ENCODE measurements at regions not wholly inside any gene's neighbourhood (a gene's known extent, or its start where the extent isn't known, plus 50 kb on each side); places are given as distances from the start of the nearest gene placed in this dataset.

- DNase-seq (ENCODE audit: low spot score in 2 of 2, unreplicated experiment in 2 of 2), result no peak
- no peak overlapping the region for H3K27ac Mint-ChIP-seq
- no peak overlapping the region for H3K4me3 Mint-ChIP-seq
- no peaks in the 10 kb centered on the region for H3K27me3 Mint-ChIP-seq (ENCODE audit: low read depth)
- TF ChIP-seq CTCF (IDR thresholded peaks at IDR 0.05; ENCODE audit: unreplicated experiment), result no peak
- peaks cover 20% of the 10 kb centered on the region for H3K9me3 Mint-ChIP-seq
- H3K4me1 Mint-ChIP-seq, result peaks cover 11% of the 10 kb centered on the region
- H3K36me3 Mint-ChIP-seq, result no peaks in the 10 kb centered on the region
Observed at GRCh38 chr6:19312241-19312978, 524.8 kb upstream of the ID4 start.

DNA sequence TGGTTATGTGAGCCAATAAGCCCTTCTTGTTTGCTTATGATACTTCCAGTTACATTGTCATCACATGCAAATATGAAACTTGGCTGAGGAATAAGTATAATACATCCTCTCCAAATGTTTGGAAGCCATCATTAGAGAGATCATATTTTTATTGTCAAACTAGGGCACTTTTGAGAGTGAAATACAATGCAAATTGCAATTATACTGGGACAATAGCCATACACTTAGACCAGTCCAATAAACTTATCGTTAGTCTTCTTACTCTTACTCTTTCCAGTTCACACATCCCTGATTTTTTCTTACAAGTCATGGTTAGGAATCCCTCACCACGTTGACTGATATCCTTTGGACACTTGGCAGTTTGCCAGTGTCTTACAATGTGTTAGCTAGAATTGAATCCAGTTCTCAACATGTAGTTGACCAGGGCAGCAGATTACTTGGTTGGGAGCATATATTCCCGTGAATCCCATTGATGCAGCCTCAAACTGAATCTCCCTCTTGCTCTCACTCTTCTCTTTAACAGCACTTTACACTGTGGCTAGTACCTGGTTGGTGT, 519.7 kb upstream of the ID4 start:
- no peaks in the 10 kb centered on the region for H3K36me3 Mint-ChIP-seq
- DNase-seq (ENCODE audit: low spot score in 2 of 2, unreplicated experiment in 2 of 2), result no peak
- H3K4me3 Mint-ChIP-seq, result no peak overlapping the region
- no peak for TF ChIP-seq CTCF (IDR thresholded peaks at IDR 0.05; ENCODE audit: unreplicated experiment)
- H3K27me3 Mint-ChIP-seq (ENCODE audit: low read depth), result no peaks in the 10 kb centered on the region
- peaks cover 4% of the 10 kb centered on the region for H3K9me3 Mint-ChIP-seq
- peaks cover 11% of the 10 kb centered on the region for H3K4me1 Mint-ChIP-seq
- H3K27ac Mint-ChIP-seq, result no peak overlapping the region

GRCh38 chr6:19319005-19319404, 518.2 kb upstream of the ID4 start:
- no peak for DNase-seq (ENCODE audit: low spot score in 2 of 2, unreplicated experiment in 2 of 2)
- H3K4me3 Mint-ChIP-seq, result no peak overlapping the region
- no peaks in the 10 kb centered on the region for H3K27me3 Mint-ChIP-seq (ENCODE audit: low read depth)
- H3K27ac Mint-ChIP-seq, result no peak overlapping the region
- H3K4me1 Mint-ChIP-seq, result peaks cover 15% of the 10 kb centered on the region
- no peaks in the 10 kb centered on the region for H3K36me3 Mint-ChIP-seq
- H3K9me3 Mint-ChIP-seq, result peaks cover 4% of the 10 kb centered on the region
- no peak for TF ChIP-seq CTCF (IDR thresholded peaks at IDR 0.05; ENCODE audit: unreplicated experiment)

- Mint-ChIP-seq H3K4me1 (peaks cover 21% of the 10 kb centered on the region), H3K27ac (no peak overlapping the region), H3K27me3 (ENCODE audit: low read depth) (no peaks in the 10 kb centered on the region), H3K36me3 (no peaks in the 10 kb centered on the region), H3K9me3 (no peaks in the 10 kb centered on the region), H3K4me3 (no peak overlapping the region)
- DNase-seq (ENCODE audit: low spot score in 2 of 2, unreplicated experiment in 2 of 2), result no peak
- TF ChIP-seq CTCF (IDR thresholded peaks at IDR 0.05; ENCODE audit: unreplicated experiment), result no peak
Observed at GRCh38 chr6:19320111-19320581, 517.0 kb upstream of the ID4 start.

GRCh38 chr6:19322691-19323485, 514.3 kb upstream of the ID4 start:
- H3K4me1 Mint-ChIP-seq, result peaks cover 40% of the 10 kb centered on the region
- no peak overlapping the region for H3K4me3 Mint-ChIP-seq
- H3K9me3 Mint-ChIP-seq, result no peaks in the 10 kb centered on the region
- TF ChIP-seq CTCF (IDR thresholded peaks at IDR 0.05; ENCODE audit: unreplicated experiment), result no peak
- no peak for DNase-seq (ENCODE audit: low spot score in 2 of 2, unreplicated experiment in 2 of 2)
- H3K27ac Mint-ChIP-seq, result no peak overlapping the region
- no peaks in the 10 kb centered on the region for H3K36me3 Mint-ChIP-seq
- H3K27me3 Mint-ChIP-seq (ENCODE audit: low read depth), result no peaks in the 10 kb centered on the region
